Adrenal gland (tissue), 9 donors: ENCODE measurements at regions not wholly inside any gene's neighbourhood (a gene's known extent, or its start where the extent isn't known, plus 50 kb on each side); places are given as distances from the start of the nearest gene placed in this dataset.

ENCODE experiments used
- DNase-seq, 7 donors: peaks; one replicate each; pipeline ENCODE4 v3.0.0-alpha.2; 2019 to 2020
- H3K27ac ChIP-seq, 5 donors: fragments of 200-600 bp; sonication (generic) in 4 of 5; 1 replicate in 3 of 5; 2 replicates in 2 of 5; pipeline versions ENCODE4 v1.5.1 to v1.8.0; 2016 to 2020; ENCODE audit warnings: mild to moderate bottlenecking in 1 of 5
- H3K27me3 ChIP-seq: fragments of 200-600 bp; 2 replicates; pipeline ENCODE4 v1.8.0; 2021
- H3K36me3 ChIP-seq, 2 donors: fragments of 200-600 bp; replicated peaks in 1 of 2; 1 replicate in 1 of 2; 2 replicates in 1 of 2; pipeline versions ENCODE4 v1.5.1 to v1.8.0; 2018 to 2022
- H3K4me1 ChIP-seq, 2 donors: fragments of 200-600 bp; replicated peaks in 1 of 2; 1 replicate in 1 of 2; 2 replicates in 1 of 2; pipeline versions ENCODE4 v1.5.1 to v1.8.0; 2018 to 2021
- H3K4me3 ChIP-seq, 4 donors: fragments of 200-600 bp; sonication (generic) in 3 of 4; one replicate each; pipeline ENCODE4 v1.5.1; 2016 to 2018
- H3K9me3 ChIP-seq, 3 donors: fragments of 200-600 bp; sonication (generic) in 1 of 3; replicated peaks in 1 of 3; 1 replicate in 2 of 3; 2 replicates in 1 of 3; pipeline versions ENCODE4 v1.5.1 to v1.8.0; 2016 to 2021
- POLR2A ChIP-seq, 2 donors: fragments of 450-650 bp; IDR thresholded peaks; one replicate each; pipeline ENCODE4 v1.6.1; 2017; ENCODE audit warnings: antibody characterized with exemption in 2 of 2, mild to moderate bottlenecking in 2 of 2, moderate library complexity in 1 of 2
- WGBS, 4 donors: extraction: QIAGEN DNeasy Blood & Tissue Kit in 2 of 4; methylation state at CpG; one replicate each; pipeline versions ENCODE4 v1.1.5 to v1.1.7; 2013 to 2017; 5-methylcytosine and 5-hydroxymethylcytosine counted together
- intact Hi-C, 2 donors: fragments of 100-400 bp; cut with DNase I; formaldehyde crosslinking; loops; one replicate each; pipeline versions ENCODE4 v1.14.1 to v1.15.0; 2022 to 2023
- TF ChIP-seq, protein P1 (sequence below), 6 experiments: fragments of 450-650 bp in 4 of 6; fragments of 200-600 bp in 2 of 6; sonication (generic) in 1 of 6; IDR thresholded peaks; 1 replicate in 5 of 6; 2 replicates in 1 of 6; pipeline versions ENCODE4 v1.5.1 to v1.8.0; 2016 to 2021; ENCODE audit warnings: antibody characterized with exemption in 6 of 6, mild to moderate bottlenecking in 2 of 6, moderate library complexity in 1 of 6
- donor health status: healthy with polysubstance abuse.
- donor health status: Bipolar disorder and iron deficiency.
- donor health status: DM: yes; HTN: yes; CAD: no.
- donor health status: DM: no; HTN: no; CAD: no.
- donor health status: DM: no; HTN: no; CAD: no.

DNA sequence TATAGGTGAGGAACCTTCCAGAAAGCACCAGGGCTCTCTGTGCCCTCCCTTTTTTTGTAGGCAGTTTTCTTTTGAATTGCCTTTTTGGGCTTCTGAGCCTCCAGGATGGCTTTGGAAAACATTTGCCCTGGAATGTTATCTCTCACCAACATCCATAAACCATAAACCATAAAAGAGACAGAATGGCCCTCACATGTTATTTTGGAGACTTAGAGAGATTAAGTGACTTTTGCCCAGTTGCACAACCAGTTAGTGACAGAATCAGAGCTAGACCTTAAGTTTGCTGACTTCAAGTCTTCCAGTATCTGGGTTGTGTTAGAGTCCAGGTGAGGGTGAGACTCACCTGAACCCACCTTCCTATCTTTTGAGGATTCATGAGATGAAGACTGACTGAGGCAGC, 153.0 kb upstream of the STX18 start:
- Histone ChIP-seq H3K27me3 (no peaks in the 10 kb centered on the region), H3K36me3 (no peaks in the 10 kb centered on the region), H3K4me3 (no peak overlapping the region), H3K27ac (peak overlapping the region in 1 of 5 donors; percentile 17), H3K9me3 (no peaks in the 10 kb centered on the region), H3K4me1 (peaks cover 5 to 9% of the 10 kb centered on the region in 2 donors)
- intact Hi-C loops = no loop called here
- TF ChIP-seq POLR2A (IDR thresholded peaks at IDR 0.05) = no peak
- TF ChIP-seq, protein P1, sequence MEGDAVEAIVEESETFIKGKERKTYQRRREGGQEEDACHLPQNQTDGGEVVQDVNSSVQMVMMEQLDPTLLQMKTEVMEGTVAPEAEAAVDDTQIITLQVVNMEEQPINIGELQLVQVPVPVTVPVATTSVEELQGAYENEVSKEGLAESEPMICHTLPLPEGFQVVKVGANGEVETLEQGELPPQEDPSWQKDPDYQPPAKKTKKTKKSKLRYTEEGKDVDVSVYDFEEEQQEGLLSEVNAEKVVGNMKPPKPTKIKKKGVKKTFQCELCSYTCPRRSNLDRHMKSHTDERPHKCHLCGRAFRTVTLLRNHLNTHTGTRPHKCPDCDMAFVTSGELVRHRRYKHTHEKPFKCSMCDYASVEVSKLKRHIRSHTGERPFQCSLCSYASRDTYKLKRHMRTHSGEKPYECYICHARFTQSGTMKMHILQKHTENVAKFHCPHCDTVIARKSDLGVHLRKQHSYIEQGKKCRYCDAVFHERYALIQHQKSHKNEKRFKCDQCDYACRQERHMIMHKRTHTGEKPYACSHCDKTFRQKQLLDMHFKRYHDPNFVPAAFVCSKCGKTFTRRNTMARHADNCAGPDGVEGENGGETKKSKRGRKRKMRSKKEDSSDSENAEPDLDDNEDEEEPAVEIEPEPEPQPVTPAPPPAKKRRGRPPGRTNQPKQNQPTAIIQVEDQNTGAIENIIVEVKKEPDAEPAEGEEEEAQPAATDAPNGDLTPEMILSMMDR (IDR thresholded peaks at IDR 0.05) = no peak
- no peak for DNase-seq

DNA sequence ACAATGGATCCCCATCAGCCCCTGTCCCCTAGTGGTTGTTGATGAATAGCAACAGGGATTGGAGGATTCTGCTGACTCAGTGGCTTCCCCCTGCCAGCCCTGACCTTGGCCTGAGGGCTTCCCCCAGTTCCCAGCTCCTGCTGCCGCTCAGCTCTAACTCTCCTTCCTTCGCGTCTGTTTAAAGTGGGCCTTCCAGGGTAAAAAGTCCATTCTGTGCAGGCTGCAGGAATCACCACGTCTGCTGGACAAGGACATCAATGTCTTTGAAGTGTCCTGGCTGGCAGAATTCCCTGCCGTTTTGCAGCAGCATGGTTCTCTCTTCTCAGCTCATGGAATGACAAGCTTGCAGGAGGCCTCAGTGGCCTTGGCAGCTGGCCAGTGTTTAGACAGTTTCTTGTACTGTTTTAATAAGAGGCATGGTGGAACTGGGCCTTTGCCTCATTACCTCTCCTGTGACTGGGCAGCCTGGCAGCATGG, 152.5 kb upstream of the STX18 start:
- 30 to 48% (median 39%) methylated on average over 4 to 5 of the region's 5 CpGs for WGBS, 4 donors
- TF ChIP-seq POLR2A (IDR thresholded peaks at IDR 0.05) = no peak
- TF ChIP-seq, protein P1 (IDR thresholded peaks at IDR 0.05) = peak in 5 of 6 experiments; percentile 17 to 54 (median 34)
- H3K4me3 ChIP-seq = no peak overlapping the region
- intact Hi-C loops = no loop called here
- no peaks in the 10 kb centered on the region for H3K36me3 ChIP-seq
- H3K27me3 ChIP-seq = no peaks in the 10 kb centered on the region
- peak overlapping the region in 2 of 5 donors; percentile 4 to 17 for H3K27ac ChIP-seq
- no peaks in the 10 kb centered on the region for H3K9me3 ChIP-seq
- H3K4me1 ChIP-seq = peaks cover 5 to 9% of the 10 kb centered on the region in 2 donors
- DNase-seq = peak; percentile 82 to 96 (median 93)

DNA sequence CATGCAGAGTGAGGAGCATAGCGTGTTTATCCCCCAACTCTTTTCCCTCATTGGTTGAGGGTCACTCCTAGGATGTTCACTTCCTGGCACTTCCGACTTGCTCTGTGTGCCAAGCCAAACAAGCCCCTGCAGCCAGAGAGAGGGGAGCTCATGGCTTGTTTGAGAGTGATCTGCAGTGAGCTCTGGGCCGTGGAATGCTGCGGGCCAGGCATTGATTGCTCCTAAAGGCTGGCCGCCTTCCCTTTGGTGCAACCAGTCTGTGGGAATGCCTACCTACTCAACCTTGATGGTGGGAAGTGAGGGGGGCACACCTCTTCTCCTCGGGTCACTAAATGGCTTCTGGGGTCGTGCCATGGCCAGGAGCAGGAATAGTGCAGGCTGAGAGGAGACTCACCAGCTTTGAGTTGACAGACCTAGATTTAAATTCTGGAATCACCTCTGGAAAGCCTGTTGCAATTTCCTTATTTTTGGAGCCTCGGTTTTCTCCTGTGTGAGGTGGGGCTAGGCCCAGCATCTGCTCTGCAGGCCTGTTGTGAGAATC, 152.0 kb upstream of the STX18 start:
- 80 to 89% (median 81%) methylated on average over 7 to 8 of the region's 8 CpGs for WGBS, 4 donors
- DNase-seq = no peak
- intact Hi-C loops = no loop called here
- H3K36me3 ChIP-seq = no peaks in the 10 kb centered on the region
- no peak overlapping the region for H3K4me3 ChIP-seq
- peaks cover 5 to 9% of the 10 kb centered on the region in 2 donors for H3K4me1 ChIP-seq
- no peaks in the 10 kb centered on the region for H3K27me3 ChIP-seq
- no peak for TF ChIP-seq POLR2A (IDR thresholded peaks at IDR 0.05)
- TF ChIP-seq, protein P1 (IDR thresholded peaks at IDR 0.05) = peak in 1 of 6 experiments; percentile 22
- peak overlapping the region in 1 of 5 donors; percentile 17 for H3K27ac ChIP-seq
- no peaks in the 10 kb centered on the region for H3K9me3 ChIP-seq

DNA sequence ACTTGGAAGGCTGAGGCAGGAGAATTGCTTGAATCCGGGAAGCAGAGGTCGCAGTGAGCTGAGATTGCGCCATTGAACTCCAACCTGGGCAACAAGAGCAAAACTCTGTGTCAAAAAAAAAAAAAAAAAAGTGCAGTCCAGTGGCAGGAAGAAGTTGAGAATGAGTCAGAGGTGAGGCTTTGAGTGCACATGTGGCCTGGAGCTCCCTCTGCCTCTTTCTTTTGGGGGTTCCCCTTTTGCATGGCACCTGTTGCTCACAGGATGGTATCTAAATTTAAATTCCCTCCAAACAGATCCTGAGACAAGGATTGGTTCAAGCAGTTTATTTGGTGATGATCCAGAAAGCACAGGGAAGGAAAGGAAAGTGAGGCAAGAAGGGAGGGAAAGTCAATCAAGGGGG, 151.4 kb upstream of the STX18 start:
- Histone ChIP-seq H3K4me3 (no peak overlapping the region), H3K27me3 (no peaks in the 10 kb centered on the region), H3K9me3 (no peaks in the 10 kb centered on the region), H3K4me1 (peaks cover 5 to 9% of the 10 kb centered on the region in 2 donors), H3K27ac (no peak overlapping the region), H3K36me3 (no peaks in the 10 kb centered on the region)
- peak in 1 of 7 donors; percentile 22 for DNase-seq
- TF ChIP-seq, protein P1 (IDR thresholded peaks at IDR 0.05) = no peak
- no peak for TF ChIP-seq POLR2A (IDR thresholded peaks at IDR 0.05)
- intact Hi-C loops = no loop called here
- 64 to 79% (median 72%) methylated on average over 3 of the region's 3 CpGs for whole genome bisulfite sequencing, 4 donors
